ENCODE measurements at regions not wholly inside any gene's neighbourhood (a gene's known extent, or its start where the extent isn't known, plus 50 kb on each side); places are given as distances from the start of the nearest gene placed in this dataset.

DNA sequence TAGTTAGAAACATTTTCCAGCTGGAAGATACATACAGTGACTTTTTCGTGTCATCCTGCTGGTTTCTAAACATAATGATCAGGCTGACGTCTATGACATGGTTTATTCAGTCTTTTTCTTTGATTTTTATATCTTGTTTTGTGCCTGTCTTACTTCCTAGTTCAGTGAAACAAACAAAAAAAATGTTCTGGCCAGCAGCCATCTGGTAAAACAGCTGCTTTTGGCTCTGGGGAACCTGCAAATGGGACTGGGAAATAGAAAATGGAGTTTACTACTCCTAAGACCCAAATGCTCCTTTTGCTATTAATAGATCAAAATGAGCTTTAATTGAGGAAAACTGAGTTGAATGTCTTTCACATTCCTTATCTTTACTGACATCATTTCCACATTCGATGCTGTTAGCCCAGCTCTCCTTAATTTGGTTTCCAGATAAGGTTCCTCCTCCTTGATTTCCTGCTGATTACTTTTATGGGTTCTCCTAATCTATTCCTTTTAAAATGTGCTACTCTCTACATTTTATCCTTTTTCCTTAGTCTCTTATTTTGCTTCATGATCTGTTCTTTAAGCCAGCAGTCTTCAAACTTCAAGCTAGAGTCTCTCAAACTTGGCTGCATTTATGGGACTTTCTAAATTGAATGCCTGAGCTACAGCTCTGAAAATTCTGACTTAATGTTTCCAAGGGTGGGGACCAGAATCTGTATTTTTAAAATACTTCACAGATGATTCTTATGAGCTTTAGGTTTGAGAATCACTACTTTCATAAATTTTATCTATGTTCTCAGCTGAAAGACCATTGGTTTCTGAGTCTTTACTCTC is 499.5 kb downstream of the ANKRD50 start:
- CTCF ChIA-PET = no interaction called here
- H3K4me2 ChIP-seq = no peak overlapping the region
- no peaks in the 10 kb centered on the region for H3K9me3 ChIP-seq
- H3K9me2 ChIP-seq = no peaks in the 10 kb centered on the region
- no peaks in the 10 kb centered on the region for H3K27me3 ChIP-seq (ENCODE audit: insufficient read depth)
- H3K79me2 ChIP-seq (ENCODE audit: insufficient read depth) = no peaks in the 10 kb centered on the region
- DNase-seq = no peak
- H3K27ac ChIP-seq (ENCODE audit: low read depth in 2 of 2, low read length in 1 of 2) = peak overlapping the region in 1 of 2 experiments; percentile 50; a peak in 1 of 4 replicates
- H3K36me3 ChIP-seq (replicated peaks in 1 of 2; ENCODE audit: control insufficient read depth in 1 of 2, insufficient read depth in 2 of 2, low read length in 1 of 2) = no peaks in the 10 kb centered on the region
- WGBS (ENCODE audit: low lambda C conversion rate) = 27% methylated on average over 3 of the region's 3 CpGs
- peaks cover 4 to 8% of the 10 kb centered on the region in 2 experiments; a peak in 3 of 4 replicates for H3K4me1 ChIP-seq (ENCODE audit: control insufficient read depth in 1 of 2, insufficient read depth in 2 of 2, low read depth in 1 of 2, low read length in 1 of 2)
- H4K20me1 ChIP-seq (ENCODE audit: insufficient read depth) = no peaks in the 10 kb centered on the region
- TF ChIP-seq NFIC (IDR thresholded peaks at IDR 0.05; ENCODE audit: borderline replicate concordance) = peak; percentile 29; the same call in 1 of the 2 replicates
- no peak for TF ChIP-seq TEAD4 (IDR thresholded peaks at IDR 0.05; ENCODE audit: borderline replicate concordance, insufficient read depth)
- no peak for TF ChIP-seq POLR2AphosphoS5 (IDR thresholded peaks at IDR 0.05; ENCODE audit: low read depth, low read length)
- TF ChIP-seq TCF12 (IDR thresholded peaks at IDR 0.05) = 0 out of 2 replicates have a peak, but pooled peaks have one; percentile 9
- no peak for TF ChIP-seq MXI1 (IDR thresholded peaks at IDR 0.05; ENCODE audit: low read depth, low read length)
- no peak for TF ChIP-seq EP300 (IDR thresholded peaks at IDR 0.05; ENCODE audit: borderline replicate concordance in 1 of 2, low read depth in 1 of 2, low read length in 1 of 2)
- TF ChIP-seq, protein P1, sequence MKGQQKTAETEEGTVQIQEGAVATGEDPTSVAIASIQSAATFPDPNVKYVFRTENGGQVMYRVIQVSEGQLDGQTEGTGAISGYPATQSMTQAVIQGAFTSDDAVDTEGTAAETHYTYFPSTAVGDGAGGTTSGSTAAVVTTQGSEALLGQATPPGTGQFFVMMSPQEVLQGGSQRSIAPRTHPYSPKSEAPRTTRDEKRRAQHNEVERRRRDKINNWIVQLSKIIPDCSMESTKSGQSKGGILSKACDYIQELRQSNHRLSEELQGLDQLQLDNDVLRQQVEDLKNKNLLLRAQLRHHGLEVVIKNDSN (IDR thresholded peaks at IDR 0.05; ENCODE audit: borderline replicate concordance, low read depth) = no peak
- TF ChIP-seq, protein P2, sequence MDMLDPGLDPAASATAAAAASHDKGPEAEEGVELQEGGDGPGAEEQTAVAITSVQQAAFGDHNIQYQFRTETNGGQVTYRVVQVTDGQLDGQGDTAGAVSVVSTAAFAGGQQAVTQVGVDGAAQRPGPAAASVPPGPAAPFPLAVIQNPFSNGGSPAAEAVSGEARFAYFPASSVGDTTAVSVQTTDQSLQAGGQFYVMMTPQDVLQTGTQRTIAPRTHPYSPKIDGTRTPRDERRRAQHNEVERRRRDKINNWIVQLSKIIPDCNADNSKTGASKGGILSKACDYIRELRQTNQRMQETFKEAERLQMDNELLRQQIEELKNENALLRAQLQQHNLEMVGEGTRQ (IDR thresholded peaks at IDR 0.05; ENCODE audit: borderline replicate concordance, low read depth, low read length) = no peak
- no peak for TF ChIP-seq CHD2 (IDR thresholded peaks at IDR 0.05; ENCODE audit: low read length, partially characterized antibody)
- TF ChIP-seq GABPA (IDR thresholded peaks at IDR 0.05; ENCODE audit: low read depth) = no peak
- H3K9ac ChIP-seq = no peak overlapping the region
- H3K4me3 ChIP-seq (ENCODE audit: low read depth in 2 of 2, low read length in 1 of 2) = no peak overlapping the region
- POLR2A ChIA-PET = interaction anchor here (0.6 kb wide), 1 partner anchor 21 kb away, joined by 3 read pairs; no protein-coding TSS in a partner anchor
- H2AFZ ChIP-seq (ENCODE audit: low read depth) = peak overlapping the region; percentile 37; the same call in 1 of the 2 replicates
- H3F3A ChIP-seq (replicated peaks; ENCODE audit: insufficient read depth) = no peaks in the 10 kb centered on the region

DNA sequence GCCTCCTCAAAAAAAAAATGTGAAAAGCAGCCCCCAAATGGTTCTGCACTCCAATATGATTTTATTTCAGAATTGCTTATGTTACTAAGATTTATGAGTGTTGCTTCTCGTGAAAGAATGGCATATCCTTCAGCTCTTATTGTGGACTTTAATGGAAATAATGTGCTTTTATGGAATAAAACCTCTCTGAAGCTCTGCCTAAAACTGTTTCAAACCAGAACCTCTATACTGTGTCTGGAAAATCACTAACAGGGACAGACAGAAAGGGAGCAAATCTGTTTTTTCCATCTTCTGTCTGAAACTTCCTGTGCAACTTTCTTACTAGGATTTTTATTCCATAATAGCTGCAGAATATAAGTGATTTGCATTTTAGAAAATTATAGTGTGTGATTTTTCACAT is 493.1 kb downstream of the ANKRD50 start:
- DNase-seq = no peak
- Histone ChIP-seq H3F3A (replicated peaks; ENCODE audit: insufficient read depth) (no peaks in the 10 kb centered on the region), H3K4me3 (ENCODE audit: low read depth in 2 of 2, low read length in 1 of 2) (no peak overlapping the region), H3K27ac (ENCODE audit: low read depth in 2 of 2, low read length in 1 of 2) (no peak overlapping the region), H3K27me3 (ENCODE audit: insufficient read depth) (no peaks in the 10 kb centered on the region), H3K36me3 (replicated peaks in 1 of 2; ENCODE audit: control insufficient read depth in 1 of 2, insufficient read depth in 2 of 2, low read length in 1 of 2) (no peaks in the 10 kb centered on the region), H3K9ac (no peak overlapping the region), H2AFZ (ENCODE audit: low read depth) (no peak overlapping the region), H3K4me1 (ENCODE audit: control insufficient read depth in 1 of 2, insufficient read depth in 2 of 2, low read depth in 1 of 2, low read length in 1 of 2) (no peaks in the 10 kb centered on the region), H3K79me2 (ENCODE audit: insufficient read depth) (no peaks in the 10 kb centered on the region), H3K9me2 (no peaks in the 10 kb centered on the region), H3K4me2 (no peak overlapping the region), H4K20me1 (ENCODE audit: insufficient read depth) (no peaks in the 10 kb centered on the region), H3K9me3 (peaks cover under 1% of the 10 kb centered on the region; the same call in 1 of the 2 replicates)
- POLR2A ChIA-PET = no interaction called here
- CTCF ChIA-PET = interaction anchor here (0.9 kb wide), 1 partner anchor 33 kb away, joined by 3 read pairs; no protein-coding TSS in a partner anchor
- 40% methylated on average over 1 of the region's 1 CpG for WGBS (ENCODE audit: low lambda C conversion rate)
- no peak for TF ChIP-seq RXRA (IDR thresholded peaks at IDR 0.05; ENCODE audit: borderline replicate concordance, low read depth)
- TF ChIP-seq NFIC (IDR thresholded peaks at IDR 0.05; ENCODE audit: borderline replicate concordance) = no peak
- no peak for TF ChIP-seq EP300 (IDR thresholded peaks at IDR 0.05; ENCODE audit: borderline replicate concordance in 1 of 2, low read depth in 1 of 2, low read length in 1 of 2)
- no peak for TF ChIP-seq NRF1 (IDR thresholded peaks at IDR 0.05; ENCODE audit: low read depth, low read length)
- no peak for TF ChIP-seq YY1 (IDR thresholded peaks at IDR 0.05; ENCODE audit: low read depth)
- TF ChIP-seq, protein P3, sequence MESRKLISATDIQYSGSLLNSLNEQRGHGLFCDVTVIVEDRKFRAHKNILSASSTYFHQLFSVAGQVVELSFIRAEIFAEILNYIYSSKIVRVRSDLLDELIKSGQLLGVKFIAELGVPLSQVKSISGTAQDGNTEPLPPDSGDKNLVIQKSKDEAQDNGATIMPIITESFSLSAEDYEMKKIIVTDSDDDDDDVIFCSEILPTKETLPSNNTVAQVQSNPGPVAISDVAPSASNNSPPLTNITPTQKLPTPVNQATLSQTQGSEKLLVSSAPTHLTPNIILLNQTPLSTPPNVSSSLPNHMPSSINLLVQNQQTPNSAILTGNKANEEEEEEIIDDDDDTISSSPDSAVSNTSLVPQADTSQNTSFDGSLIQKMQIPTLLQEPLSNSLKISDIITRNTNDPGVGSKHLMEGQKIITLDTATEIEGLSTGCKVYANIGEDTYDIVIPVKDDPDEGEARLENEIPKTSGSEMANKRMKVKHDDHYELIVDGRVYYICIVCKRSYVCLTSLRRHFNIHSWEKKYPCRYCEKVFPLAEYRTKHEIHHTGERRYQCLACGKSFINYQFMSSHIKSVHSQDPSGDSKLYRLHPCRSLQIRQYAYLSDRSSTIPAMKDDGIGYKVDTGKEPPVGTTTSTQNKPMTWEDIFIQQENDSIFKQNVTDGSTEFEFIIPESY (IDR thresholded peaks at IDR 0.05; ENCODE audit: borderline replicate concordance, low read depth) = no peak
- no peak for TF ChIP-seq EZH2phosphoT487 (IDR thresholded peaks at IDR 0.05; ENCODE audit: borderline replicate concordance, low read depth)
- TF ChIP-seq, protein P1 (IDR thresholded peaks at IDR 0.05; ENCODE audit: borderline replicate concordance, low read depth) = no peak
- TF ChIP-seq FOXJ3 (CRISPR knock-in tag; IDR thresholded peaks at IDR 0.05) = no peak
- TF ChIP-seq, protein P4, sequence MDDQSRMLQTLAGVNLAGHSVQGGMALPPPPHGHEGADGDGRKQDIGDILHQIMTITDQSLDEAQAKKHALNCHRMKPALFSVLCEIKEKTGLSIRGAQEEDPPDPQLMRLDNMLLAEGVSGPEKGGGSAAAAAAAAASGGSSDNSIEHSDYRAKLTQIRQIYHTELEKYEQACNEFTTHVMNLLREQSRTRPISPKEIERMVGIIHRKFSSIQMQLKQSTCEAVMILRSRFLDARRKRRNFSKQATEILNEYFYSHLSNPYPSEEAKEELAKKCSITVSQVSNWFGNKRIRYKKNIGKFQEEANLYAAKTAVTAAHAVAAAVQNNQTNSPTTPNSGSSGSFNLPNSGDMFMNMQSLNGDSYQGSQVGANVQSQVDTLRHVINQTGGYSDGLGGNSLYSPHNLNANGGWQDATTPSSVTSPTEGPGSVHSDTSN (IDR thresholded peaks at IDR 0.05) = no peak
- TF ChIP-seq, protein P5, sequence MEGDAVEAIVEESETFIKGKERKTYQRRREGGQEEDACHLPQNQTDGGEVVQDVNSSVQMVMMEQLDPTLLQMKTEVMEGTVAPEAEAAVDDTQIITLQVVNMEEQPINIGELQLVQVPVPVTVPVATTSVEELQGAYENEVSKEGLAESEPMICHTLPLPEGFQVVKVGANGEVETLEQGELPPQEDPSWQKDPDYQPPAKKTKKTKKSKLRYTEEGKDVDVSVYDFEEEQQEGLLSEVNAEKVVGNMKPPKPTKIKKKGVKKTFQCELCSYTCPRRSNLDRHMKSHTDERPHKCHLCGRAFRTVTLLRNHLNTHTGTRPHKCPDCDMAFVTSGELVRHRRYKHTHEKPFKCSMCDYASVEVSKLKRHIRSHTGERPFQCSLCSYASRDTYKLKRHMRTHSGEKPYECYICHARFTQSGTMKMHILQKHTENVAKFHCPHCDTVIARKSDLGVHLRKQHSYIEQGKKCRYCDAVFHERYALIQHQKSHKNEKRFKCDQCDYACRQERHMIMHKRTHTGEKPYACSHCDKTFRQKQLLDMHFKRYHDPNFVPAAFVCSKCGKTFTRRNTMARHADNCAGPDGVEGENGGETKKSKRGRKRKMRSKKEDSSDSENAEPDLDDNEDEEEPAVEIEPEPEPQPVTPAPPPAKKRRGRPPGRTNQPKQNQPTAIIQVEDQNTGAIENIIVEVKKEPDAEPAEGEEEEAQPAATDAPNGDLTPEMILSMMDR (IDR thresholded peaks at IDR 0.05) = no peak

All from SK-N-SH (cell line).